PC-3 (cell line): ENCODE measurements at regions not wholly inside any gene's neighbourhood (a gene's known extent, or its start where the extent isn't known, plus 50 kb on each side); places are given as distances from the start of the nearest gene placed in this dataset.

Experiments used
- CTCF ChIP-seq: fragments of 300-600 bp; sonication (generic); conservative IDR thresholded peaks from 2 replicates; pipeline ENCODE4 v1.5.1; 2017; ENCODE audit warnings: antibody characterized with exemption, low read depth, mild to moderate bottlenecking, low read length
- EZH2 ChIP-seq: fragments of 300-600 bp; sonication (generic); IDR thresholded peaks from one replicate; pipeline ENCODE4 v1.6.1; 2017; ENCODE audit warnings: antibody characterized with exemption, mild to moderate bottlenecking, low read length; ENCODE audit not compliant: unreplicated experiment

- TF ChIP-seq EZH2 (no peak), CTCF (no peak)
These were observed 142.1 kb upstream of the VSTM2B start for GRCh38 chr19:29383696-29384095.
